Keratinocyte (primary cell): ENCODE measurements at regions not wholly inside any gene's neighbourhood (a gene's known extent, or its start where the extent isn't known, plus 50 kb on each side); places are given as distances from the start of the nearest gene placed in this dataset.

Source experiments
- CTCF ChIP-seq, 3 experiments: IDR thresholded peaks in 1 of 3; conservative IDR thresholded peaks in 1 of 3; optimal IDR thresholded peaks in 1 of 3; 2 replicates in 2 of 3; 3 replicates in 1 of 3; pipeline versions ENCODE3 to v1.5.1; 2011; ENCODE audit warnings: low read length in 3 of 3, mild to moderate bottlenecking in 3 of 3, moderate library complexity in 2 of 3, control low read depth in 1 of 3, inconsistent platforms in 1 of 3; ENCODE audit not compliant: insufficient read depth in 2 of 3; ENCODE audit errors: extremely low read depth in 1 of 3
- EZH2 ChIP-seq: IDR thresholded peaks from one replicate; pipeline ENCODE4 v1.6.1; 2012; ENCODE audit warnings: inconsistent platforms, mild to moderate bottlenecking, low read length, moderate library complexity

GRCh38 chr6:121917834-121918559 is 481.5 kb upstream of the HSF2 start:
- TF ChIP-seq CTCF (optimal IDR thresholded peaks at IDR 0.05 in 1 of 3, IDR thresholded peaks at IDR 0.05 in 1 of 3, conservative IDR thresholded peaks at IDR 0.05 in 1 of 3; ENCODE audit: extremely low read depth in 1 of 3, insufficient read depth in 2 of 3, low read length in 3 of 3) (no peak), EZH2 (no peak)
